Chondrocyte (in vitro differentiated cells): ENCODE measurements at regions not wholly inside any gene's neighbourhood (a gene's known extent, or its start where the extent isn't known, plus 50 kb on each side); places are given as distances from the start of the nearest gene placed in this dataset.

Experiments
- DNase-seq: peaks from one replicate; pipeline ENCODE4 v3.0.0; 2021; ENCODE audit warnings: mixed read lengths, low spot score
- H3K27ac Mint-ChIP-seq: one replicate; pipeline ENCODE4 v1.8.0; 2021; ENCODE audit warnings: mild to moderate bottlenecking, moderate library complexity, mixed read lengths; ENCODE audit not compliant: unreplicated experiment
- H3K27me3 Mint-ChIP-seq: 2 replicates; pipeline ENCODE4 v1.8.0; 2021; ENCODE audit warnings: low read depth, mixed read lengths
- H3K36me3 Mint-ChIP-seq: 2 replicates; pipeline ENCODE4 v1.8.0; 2021; ENCODE audit warnings: low read depth, mixed read lengths
- H3K4me1 Mint-ChIP-seq: 2 replicates; pipeline ENCODE4 v1.8.0; 2021; ENCODE audit warnings: low read depth, mild to moderate bottlenecking, mixed read lengths
- H3K4me3 Mint-ChIP-seq: one replicate; pipeline ENCODE4 v1.8.0; 2021; ENCODE audit warnings: mild to moderate bottlenecking, moderate library complexity, mixed read lengths; ENCODE audit not compliant: unreplicated experiment
- H3K9me3 Mint-ChIP-seq: 2 replicates; pipeline ENCODE4 v1.8.0; 2021; ENCODE audit warnings: low read depth, mixed read lengths
- CTCF ChIP-seq: fragments of 200-600 bp; sonication (generic); IDR thresholded peaks from 2 replicates; pipeline ENCODE4 v1.5.0; 2021; ENCODE audit warnings: antibody characterized with exemption, mild to moderate bottlenecking, moderate library complexity

- Mint-ChIP-seq H3K4me3 (no peak overlapping the region), H3K9me3 (peaks cover 7% of the 10 kb centered on the region), H3K4me1 (no peaks in the 10 kb centered on the region), H3K27ac (no peak overlapping the region), H3K36me3 (no peaks in the 10 kb centered on the region), H3K27me3 (no peaks in the 10 kb centered on the region)
- no peak for TF ChIP-seq CTCF
- DNase-seq = no peak
Measured at GRCh38 chr3:145190761-145191160, 970.2 kb downstream of the PLOD2 start.

- peaks cover 7% of the 10 kb centered on the region for H3K9me3 Mint-ChIP-seq
- no peak overlapping the region for H3K27ac Mint-ChIP-seq
- DNase-seq = no peak
- H3K36me3 Mint-ChIP-seq = no peaks in the 10 kb centered on the region
- H3K27me3 Mint-ChIP-seq = no peaks in the 10 kb centered on the region
- no peaks in the 10 kb centered on the region for H3K4me1 Mint-ChIP-seq
- no peak overlapping the region for H3K4me3 Mint-ChIP-seq
- TF ChIP-seq CTCF = no peak
Measured at GRCh38 chr3:145191543-145191942, 969.4 kb downstream of the PLOD2 start.

GRCh38 chr3:145197051-145197820 is 963.7 kb downstream of the PLOD2 start:
- Mint-ChIP-seq H3K4me3 (no peak overlapping the region), H3K9me3 (peaks cover 34% of the 10 kb centered on the region), H3K27me3 (no peaks in the 10 kb centered on the region), H3K27ac (no peak overlapping the region), H3K36me3 (peaks cover 5% of the 10 kb centered on the region), H3K4me1 (no peaks in the 10 kb centered on the region)
- no peak for DNase-seq
- no peak for TF ChIP-seq CTCF

- H3K9me3 Mint-ChIP-seq = peaks cover 35% of the 10 kb centered on the region
Measured at GRCh38 chr3:145197821-145198220, 963.2 kb downstream of the PLOD2 start.

GRCh38 chr3:145209561-145209960 is 951.4 kb downstream of the PLOD2 start:
- H3K4me1 Mint-ChIP-seq = no peaks in the 10 kb centered on the region

More at GRCh38 chr3:145197821-145198220, 963.2 kb downstream of the PLOD2 start:
- Mint-ChIP-seq H3K27ac (no peak overlapping the region), H3K36me3 (peaks cover 5% of the 10 kb centered on the region), H3K27me3 (no peaks in the 10 kb centered on the region), H3K4me3 (no peak overlapping the region), H3K4me1 (no peaks in the 10 kb centered on the region)
- no peak for TF ChIP-seq CTCF
- DNase-seq = no peak

More at GRCh38 chr3:145209561-145209960, 951.4 kb downstream of the PLOD2 start:
- TF ChIP-seq CTCF = no peak
- Mint-ChIP-seq H3K27me3 (no peaks in the 10 kb centered on the region), H3K27ac (no peak overlapping the region), H3K36me3 (no peaks in the 10 kb centered on the region), H3K4me3 (no peak overlapping the region), H3K9me3 (peaks cover 5% of the 10 kb centered on the region)
- no peak for DNase-seq
